ENCODE measurements at regions not wholly inside any gene's neighbourhood (a gene's known extent, or its start where the extent isn't known, plus 50 kb on each side); places are given as distances from the start of the nearest gene placed in this dataset.
"Not testable (repeated sequence)": the region's sequence is repeated elsewhere in the genome, so short reads cannot be mapped to it uniquely, and the experiment has no call there.

GRCh38 chr12:88362439-88362838, 217.8 kb downstream of the KITLG start:
- Histone ChIP-seq H3K27me3 (ENCODE audit: insufficient read depth, low read length) (no peaks in the 10 kb centered on the region), H3K9ac (ENCODE audit: low read length) (no peak overlapping the region), H3K9me2 (ENCODE audit: low read depth, low read length) (no peaks in the 10 kb centered on the region), H3K9me3 (ENCODE audit: low read length) (no peaks in the 10 kb centered on the region), H3K79me2 (ENCODE audit: insufficient read depth, low read length) (no peaks in the 10 kb centered on the region), H3K4me3 (ENCODE audit: low read depth, low read length, poor library complexity, severe bottlenecking) (no peak overlapping the region), H3K4me1 (ENCODE audit: insufficient read depth, low read length, severe bottlenecking) (no peaks in the 10 kb centered on the region), H3K36me3 (ENCODE audit: insufficient read depth, low read length) (no peaks in the 10 kb centered on the region), H3F3A (ENCODE audit: insufficient read depth, low read length) (no peaks in the 10 kb centered on the region), H3K4me2 (ENCODE audit: low read length) (no peak overlapping the region), H3K27ac (ENCODE audit: low read depth, low read length, poor library complexity, severe bottlenecking) (no peak overlapping the region), H2AFZ (ENCODE audit: low read length) (no peak overlapping the region), H4K20me1 (ENCODE audit: insufficient read depth, low read length) (no peaks in the 10 kb centered on the region)
- TF ChIP-seq EZH2 (IDR thresholded peaks at IDR 0.05; ENCODE audit: borderline replicate concordance, low read length) (no peak), CTCF (IDR thresholded peaks at IDR 0.05; ENCODE audit: low read length) (no peak)

GRCh38 chr12:88365403-88365802, 214.9 kb downstream of the KITLG start:
- H3K36me3 ChIP-seq (ENCODE audit: insufficient read depth, low read length): no peaks in the 10 kb centered on the region
- no peak for TF ChIP-seq EZH2 (IDR thresholded peaks at IDR 0.05; ENCODE audit: borderline replicate concordance, low read length)
- no peak overlapping the region for H3K9ac ChIP-seq (ENCODE audit: low read length)
- H3K9me3 ChIP-seq (ENCODE audit: low read length): no peaks in the 10 kb centered on the region
- no peak overlapping the region for H3K4me2 ChIP-seq (ENCODE audit: low read length)
- H3K4me3 ChIP-seq (ENCODE audit: low read depth, low read length, poor library complexity, severe bottlenecking): no peak overlapping the region
- no peaks in the 10 kb centered on the region for H3F3A ChIP-seq (ENCODE audit: insufficient read depth, low read length)
- no peaks in the 10 kb centered on the region for H3K27me3 ChIP-seq (ENCODE audit: insufficient read depth, low read length)
- H3K27ac ChIP-seq (ENCODE audit: low read depth, low read length, poor library complexity, severe bottlenecking): no peak overlapping the region
- no peaks in the 10 kb centered on the region for H4K20me1 ChIP-seq (ENCODE audit: insufficient read depth, low read length)
- no peaks in the 10 kb centered on the region for H3K4me1 ChIP-seq (ENCODE audit: insufficient read depth, low read length, severe bottlenecking)
- no peak overlapping the region for H2AFZ ChIP-seq (ENCODE audit: low read length)
- no peaks in the 10 kb centered on the region for H3K79me2 ChIP-seq (ENCODE audit: insufficient read depth, low read length)
- no peaks in the 10 kb centered on the region for H3K9me2 ChIP-seq (ENCODE audit: low read depth, low read length)

- Histone ChIP-seq H3K27ac (ENCODE audit: low read depth, low read length, poor library complexity, severe bottlenecking) (no peak overlapping the region), H3K4me3 (ENCODE audit: low read depth, low read length, poor library complexity, severe bottlenecking) (no peak overlapping the region), H4K20me1 (ENCODE audit: insufficient read depth, low read length) (no peaks in the 10 kb centered on the region), H3K79me2 (ENCODE audit: insufficient read depth, low read length) (no peaks in the 10 kb centered on the region), H3K9me2 (ENCODE audit: low read depth, low read length) (no peaks in the 10 kb centered on the region), H3K4me2 (ENCODE audit: low read length) (no peak overlapping the region), H3K9ac (ENCODE audit: low read length) (no peak overlapping the region), H3K27me3 (ENCODE audit: insufficient read depth, low read length) (no peaks in the 10 kb centered on the region), H3K9me3 (ENCODE audit: low read length) (no peaks in the 10 kb centered on the region), H3K36me3 (ENCODE audit: insufficient read depth, low read length) (no peaks in the 10 kb centered on the region), H3F3A (ENCODE audit: insufficient read depth, low read length) (no peaks in the 10 kb centered on the region), H2AFZ (ENCODE audit: low read length) (no peak overlapping the region), H3K4me1 (ENCODE audit: insufficient read depth, low read length, severe bottlenecking) (no peaks in the 10 kb centered on the region)
- TF ChIP-seq EZH2 (IDR thresholded peaks at IDR 0.05; ENCODE audit: borderline replicate concordance, low read length) (no peak), CTCF (IDR thresholded peaks at IDR 0.05; ENCODE audit: low read length) (no peak)
Observed at GRCh38 chr12:88366101-88366500, 214.2 kb downstream of the KITLG start.

- Histone ChIP-seq H3K79me2 (ENCODE audit: insufficient read depth, low read length) (no peaks in the 10 kb centered on the region), H3K9ac (ENCODE audit: low read length) (no peak overlapping the region), H3K27ac (ENCODE audit: low read depth, low read length, poor library complexity, severe bottlenecking) (no peak overlapping the region), H2AFZ (ENCODE audit: low read length) (no peak overlapping the region), H3K4me3 (ENCODE audit: low read depth, low read length, poor library complexity, severe bottlenecking) (no peak overlapping the region), H3K4me1 (ENCODE audit: insufficient read depth, low read length, severe bottlenecking) (no peaks in the 10 kb centered on the region), H3F3A (ENCODE audit: insufficient read depth, low read length) (no peaks in the 10 kb centered on the region), H3K9me3 (ENCODE audit: low read length) (no peaks in the 10 kb centered on the region), H3K27me3 (ENCODE audit: insufficient read depth, low read length) (no peaks in the 10 kb centered on the region), H3K4me2 (ENCODE audit: low read length) (no peak overlapping the region), H4K20me1 (ENCODE audit: insufficient read depth, low read length) (no peaks in the 10 kb centered on the region), H3K9me2 (ENCODE audit: low read depth, low read length) (no peaks in the 10 kb centered on the region), H3K36me3 (ENCODE audit: insufficient read depth, low read length) (no peaks in the 10 kb centered on the region)
- TF ChIP-seq CTCF (IDR thresholded peaks at IDR 0.05; ENCODE audit: low read length) (no peak), EZH2 (IDR thresholded peaks at IDR 0.05; ENCODE audit: borderline replicate concordance, low read length) (no peak)
Observed at GRCh38 chr12:88367231-88367630, 213.0 kb downstream of the KITLG start.

GRCh38 chr12:88368077-88368476, 212.2 kb downstream of the KITLG start:
- H3K4me3 ChIP-seq (ENCODE audit: low read depth, low read length, poor library complexity, severe bottlenecking); H3K27ac ChIP-seq (ENCODE audit: low read depth, low read length, poor library complexity, severe bottlenecking); H3K9ac ChIP-seq (ENCODE audit: low read length); H3K9me2 ChIP-seq (ENCODE audit: low read depth, low read length); H2AFZ ChIP-seq (ENCODE audit: low read length); H3F3A ChIP-seq (ENCODE audit: insufficient read depth, low read length); H3K4me2 ChIP-seq (ENCODE audit: low read length); H3K27me3 ChIP-seq (ENCODE audit: insufficient read depth, low read length); H3K79me2 ChIP-seq (ENCODE audit: insufficient read depth, low read length); H3K9me3 ChIP-seq (ENCODE audit: low read length); H4K20me1 ChIP-seq (ENCODE audit: insufficient read depth, low read length); H3K36me3 ChIP-seq (ENCODE audit: insufficient read depth, low read length); H3K4me1 ChIP-seq (ENCODE audit: insufficient read depth, low read length, severe bottlenecking): not testable (repeated sequence)

Measured in OCI-LY1 (cell line).